Stimulated activated naive CD8-positive, alpha-beta T cell treated with anti-CD3 and anti-CD28 coated beads, Interleukin-15, Interleukin-2, amounts not matched to agents 100 U/mL and 50 U/mL, for 24 hours (primary cell): ENCODE measurements at regions not wholly inside any gene's neighbourhood (a gene's known extent, or its start where the extent isn't known, plus 50 kb on each side); places are given as distances from the start of the nearest gene placed in this dataset.
"Not testable (repeated sequence)": the region's sequence is repeated elsewhere in the genome, so short reads cannot be mapped to it uniquely, and the experiment has no call there.

ENCODE experiments used
- ATAC-seq: fragments of 150-1000 bp; cut with Tn5 transposase; one replicate; pipeline ENCODE4 v1.10.0; 2021
- DNase-seq: peaks from one replicate; pipeline ENCODE4 v3.0.0; 2021

DNA sequence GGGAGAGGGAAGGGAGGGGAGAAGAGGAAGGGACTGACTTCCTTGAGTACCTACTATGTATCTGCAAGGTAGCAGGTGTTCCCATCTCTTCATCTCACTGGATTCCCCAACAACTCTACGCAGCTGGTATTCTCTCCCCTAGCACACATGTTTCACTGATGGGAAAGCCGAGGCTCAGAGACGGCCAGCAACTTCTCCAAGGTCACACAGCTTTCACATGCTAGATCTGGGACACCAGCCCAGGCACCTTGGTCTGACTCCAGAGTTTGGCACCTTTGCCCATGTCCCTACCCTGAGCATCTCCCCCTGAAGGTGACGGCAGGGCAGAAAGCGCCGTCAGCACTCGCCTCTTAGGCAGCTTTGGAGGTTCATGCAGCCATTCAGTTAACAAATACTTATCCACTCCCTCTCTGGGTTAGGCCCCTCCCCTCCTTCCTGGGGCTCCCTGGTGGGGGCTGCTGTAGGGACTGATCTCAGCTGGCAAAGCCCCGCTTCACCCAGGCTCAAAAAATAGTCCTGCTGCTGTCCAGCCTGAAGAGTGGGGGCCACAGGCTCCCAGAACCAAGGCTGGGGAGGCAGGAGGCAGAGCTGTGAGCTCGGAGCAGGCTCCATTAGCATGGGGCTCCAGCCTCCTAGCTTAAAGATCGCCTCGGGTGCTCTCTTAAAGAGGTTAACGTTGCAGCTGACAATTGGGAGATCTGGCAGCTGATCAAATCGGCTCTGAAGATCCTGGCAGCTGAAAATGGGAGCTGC, 79.4 kb downstream of the IGLL1 start:
- ATAC-seq (no peak), DNase-seq (no peak)

DNA sequence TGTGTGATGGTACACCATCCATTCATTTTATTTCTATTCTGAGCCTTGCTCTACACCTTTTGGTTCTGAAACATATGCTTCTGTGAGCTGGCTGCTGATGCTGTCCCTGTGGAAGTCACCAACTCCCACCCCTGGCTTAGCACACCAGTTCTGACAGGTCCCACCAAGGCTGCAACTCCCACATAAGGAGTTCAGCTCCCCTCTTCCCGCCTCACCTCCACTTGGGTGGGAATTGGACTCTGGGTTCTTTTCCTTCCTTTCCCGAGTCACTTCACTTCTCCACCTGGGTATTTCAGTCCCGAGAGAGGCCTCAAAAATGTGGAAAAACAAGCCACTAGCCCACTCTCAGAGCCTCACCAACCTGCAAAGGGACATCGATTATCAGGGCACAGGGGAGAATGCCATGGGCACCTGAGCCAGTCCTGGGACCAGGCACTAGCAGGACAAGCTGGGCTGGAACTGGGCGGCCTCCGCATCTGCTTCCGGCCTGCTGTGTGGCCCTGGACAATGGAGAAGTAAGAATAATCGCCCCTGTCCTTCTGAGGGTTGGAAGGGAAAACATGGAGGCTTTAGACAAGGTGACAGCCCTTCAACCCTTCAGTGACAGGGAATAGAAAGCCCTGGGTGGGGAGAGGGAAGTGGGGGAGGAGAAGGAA, 80.1 kb downstream of the IGLL1 start:
- ATAC-seq (no peak), DNase-seq (no peak)

DNA sequence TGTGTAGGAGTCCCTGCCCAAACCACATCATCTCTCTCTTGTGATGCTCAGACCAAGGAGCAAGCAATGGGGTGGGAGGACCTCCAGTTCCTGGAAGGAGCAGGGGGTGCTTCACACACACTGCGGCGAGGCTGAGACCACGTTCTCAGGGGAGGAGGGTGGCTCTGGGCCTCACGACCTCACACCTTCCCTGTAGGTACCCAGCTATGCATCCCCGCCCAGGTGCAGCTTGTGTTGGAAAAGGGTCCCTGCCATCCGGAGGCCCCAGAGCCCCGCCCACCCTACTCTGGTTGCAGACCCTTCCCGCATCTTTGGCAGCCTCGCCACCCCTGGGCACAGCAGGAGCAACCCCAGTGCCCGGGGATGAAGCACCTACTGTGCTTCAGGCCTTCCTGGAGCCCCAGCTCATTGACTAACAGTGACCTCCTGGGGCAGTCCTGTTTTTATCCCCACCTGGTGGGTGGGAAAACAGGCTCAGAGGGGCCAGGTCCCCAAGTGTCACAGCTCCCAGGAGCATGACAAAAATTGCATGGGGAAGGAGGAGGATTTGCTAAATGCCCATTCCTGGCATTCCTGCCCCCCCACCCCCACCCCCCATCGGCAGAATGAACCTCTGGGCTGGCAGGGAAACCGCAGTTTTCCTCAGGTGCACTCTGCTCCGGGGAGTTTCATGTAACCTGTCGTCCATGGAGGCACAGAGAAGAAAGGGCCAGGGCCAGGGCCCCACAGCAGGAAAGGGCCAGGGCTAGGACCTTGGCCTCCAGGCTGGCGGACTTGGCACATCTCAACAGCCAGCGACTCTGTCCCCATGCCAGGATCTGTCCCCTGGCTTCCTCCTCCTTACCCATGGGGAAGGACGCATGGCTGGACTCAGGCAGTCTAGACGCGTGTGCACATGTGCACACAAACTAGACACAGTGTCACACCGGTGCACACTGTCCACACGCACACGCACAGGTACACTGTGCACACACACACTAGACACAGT, 81.0 kb downstream of the IGLL1 start:
- ATAC-seq (no peak), DNase-seq (no peak)

DNA sequence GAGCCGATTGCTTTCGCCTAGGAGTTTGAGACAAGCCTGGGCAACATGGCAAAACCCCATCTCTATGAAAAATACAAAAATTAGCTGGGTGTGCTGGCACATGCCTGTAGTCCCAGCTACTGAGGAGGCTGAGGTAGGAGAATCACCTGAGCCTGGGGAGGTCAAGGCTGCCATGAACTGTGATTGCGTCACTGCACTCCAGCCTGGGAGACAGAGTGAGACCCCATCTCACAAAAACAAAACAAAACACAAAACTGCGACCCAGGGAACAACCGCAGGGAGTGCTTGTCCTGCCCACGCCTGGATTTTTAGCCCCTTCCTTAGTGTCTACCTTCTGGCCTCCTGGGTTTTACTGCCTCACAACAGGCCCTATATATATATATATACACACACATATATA, 82.2 kb downstream of the IGLL1 start:
- not testable (repeated sequence) for ATAC-seq, DNase-seq

DNA sequence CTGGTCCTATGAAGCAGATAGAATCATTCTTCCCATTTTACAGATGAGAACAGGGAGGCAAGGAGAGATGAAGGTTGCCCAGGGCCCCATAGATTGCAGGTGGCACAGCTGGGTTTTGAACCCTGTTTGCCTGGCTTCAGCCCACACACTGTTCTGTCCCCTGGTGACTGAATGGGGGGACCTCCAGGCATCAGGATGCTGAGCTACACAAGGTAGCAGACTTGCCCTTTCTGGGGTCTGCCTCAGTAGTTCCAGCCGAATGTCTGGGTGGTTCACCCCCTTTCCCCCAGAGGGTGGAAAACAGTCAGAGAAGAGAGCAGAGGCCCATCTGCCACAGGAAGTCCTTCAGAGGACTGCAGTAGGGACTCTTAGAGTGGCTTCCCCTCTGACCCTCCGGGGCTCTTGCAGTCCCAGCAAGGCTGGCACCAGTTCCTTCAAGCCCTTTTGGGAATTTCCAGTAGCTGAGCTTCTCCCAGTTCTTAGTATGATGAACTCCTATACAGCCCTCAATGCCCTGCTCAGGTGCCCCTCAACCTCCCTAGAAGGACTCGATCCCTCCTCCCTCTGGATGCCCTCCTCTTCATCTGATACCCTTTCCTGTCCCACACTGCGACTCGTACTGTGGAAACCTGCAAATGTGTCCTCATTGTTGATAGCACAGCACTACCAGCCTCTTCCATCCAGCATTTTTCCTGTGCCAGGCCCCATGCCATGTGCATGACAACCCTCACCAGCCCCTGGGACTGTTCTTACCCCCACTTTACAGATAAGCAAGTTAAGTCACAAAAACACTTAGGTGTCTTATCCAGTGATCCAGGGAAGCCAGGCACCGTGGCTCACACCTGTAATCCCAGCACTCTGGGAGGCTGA, 82.8 kb downstream of the IGLL1 start:
- DNase-seq (no peak), ATAC-seq (no peak)

DNA sequence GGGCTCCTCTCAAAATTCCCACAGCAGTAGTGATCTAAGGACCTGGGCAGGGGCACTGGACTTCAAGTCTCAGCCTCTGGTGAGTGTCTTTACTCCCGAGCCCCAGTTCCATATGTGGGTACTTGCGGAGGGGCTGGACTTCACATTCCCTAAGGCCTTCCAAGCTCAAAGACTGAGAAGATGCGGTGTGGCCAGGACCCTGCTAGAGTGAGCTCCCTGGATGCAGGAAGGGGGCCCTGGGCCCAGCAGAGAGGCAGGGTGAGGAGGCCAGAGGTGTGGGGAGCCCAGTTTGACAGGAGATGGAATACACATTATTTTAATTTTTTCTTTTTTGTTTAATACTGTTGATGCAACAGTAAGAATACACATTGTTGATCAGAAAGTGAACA, 83.7 kb downstream of the IGLL1 start:
- DNase-seq (no peak), ATAC-seq (no peak)

DNA sequence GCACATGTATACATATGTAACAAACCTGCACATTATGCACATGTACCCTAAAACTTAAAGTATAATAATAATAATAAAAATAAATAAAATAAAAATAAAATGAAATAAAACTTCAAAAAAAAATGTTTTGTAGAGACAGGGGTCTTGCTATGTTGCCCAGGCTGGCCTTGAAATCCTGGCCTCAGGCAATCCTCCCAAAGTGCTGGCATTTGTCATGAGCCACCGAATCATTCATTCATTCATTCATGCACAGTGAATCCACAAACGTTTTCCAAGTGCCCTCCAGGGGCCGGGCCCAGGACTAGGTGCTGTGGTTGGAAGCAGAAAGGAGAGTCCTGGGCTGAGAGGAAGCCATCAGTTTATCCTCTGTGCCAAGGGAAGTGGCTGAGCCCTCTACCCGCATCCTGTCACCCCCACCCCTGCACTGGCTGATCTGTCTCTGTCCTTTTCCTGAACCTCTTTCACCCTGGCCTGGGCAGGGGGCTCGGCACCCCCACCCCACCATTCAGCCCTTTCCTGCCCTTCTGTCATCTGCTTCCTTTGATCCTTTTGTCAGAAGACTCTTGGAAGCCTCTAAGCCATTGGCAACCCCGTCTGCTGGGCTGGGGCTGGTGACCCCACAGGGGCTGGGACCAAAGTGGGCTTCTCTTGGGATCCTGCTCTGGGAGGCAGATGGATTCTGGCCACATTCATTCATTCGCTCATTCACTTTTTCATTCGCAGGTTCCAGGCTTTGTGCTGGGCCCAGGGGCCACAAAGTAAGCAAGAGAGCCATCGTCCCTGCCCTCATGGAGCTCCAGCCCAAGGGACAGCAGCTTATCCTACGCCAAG, 84.3 kb downstream of the IGLL1 start:
- DNase-seq (no peak), ATAC-seq (no peak)

DNA sequence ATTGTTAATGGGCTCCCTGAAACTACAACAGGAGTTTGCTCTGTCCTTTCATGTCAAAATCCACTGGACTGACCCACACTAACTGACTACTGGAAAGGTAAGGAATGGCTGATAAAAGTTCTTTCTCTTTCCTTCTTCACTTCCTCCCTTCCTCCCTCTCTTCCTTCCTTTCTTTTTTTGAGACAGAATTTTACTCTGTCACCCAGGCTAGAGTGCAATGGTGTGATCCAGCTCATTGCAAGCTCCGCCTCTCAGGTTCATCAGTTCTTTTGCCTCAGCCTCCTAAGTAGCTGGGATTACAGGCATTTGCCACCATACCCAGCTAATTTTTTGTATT, 85.2 kb downstream of the IGLL1 start:
- ATAC-seq (no peak), DNase-seq (no peak)

DNA sequence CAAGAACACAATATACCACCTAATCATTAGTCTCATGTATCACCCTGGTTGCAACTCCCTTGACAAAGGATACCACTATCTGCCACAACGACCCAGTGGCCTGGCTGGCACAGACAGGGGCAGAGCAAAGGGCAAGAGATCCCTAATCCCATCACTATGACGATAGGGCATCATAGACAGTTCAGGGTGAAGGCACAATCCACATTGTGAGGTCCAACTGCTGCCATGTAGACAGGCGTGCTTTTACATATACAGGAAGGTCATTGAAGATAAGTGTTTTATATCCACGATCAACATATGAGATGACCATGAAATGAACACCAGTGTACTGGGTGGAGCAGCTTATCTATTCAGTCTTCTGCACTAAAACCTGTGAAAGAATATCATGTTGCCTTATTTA, 94.6 kb downstream of the IGLL1 start:
- ATAC-seq (peak; percentile 73), DNase-seq (no peak)

DNA sequence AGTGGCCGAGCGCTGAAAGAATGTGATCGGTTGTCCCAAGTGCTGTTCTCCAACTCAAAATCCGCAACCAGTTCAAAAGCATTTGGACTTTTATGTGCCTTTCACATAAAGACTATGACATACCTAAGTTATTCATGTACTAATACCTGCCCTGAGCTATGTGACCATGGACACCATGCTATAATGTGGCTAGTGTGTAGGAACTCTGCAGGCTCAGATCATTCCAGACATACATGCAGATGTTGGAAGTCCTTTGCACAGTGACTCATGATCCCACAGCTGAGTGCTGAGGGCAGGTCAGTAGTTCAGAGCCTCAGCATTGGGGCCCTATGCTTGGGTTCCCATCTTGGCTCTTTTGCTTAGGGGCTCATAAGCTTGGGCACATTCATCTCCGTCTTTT, 95.4 kb downstream of the IGLL1 start:
- no peak for ATAC-seq
- DNase-seq, result no peak

DNA sequence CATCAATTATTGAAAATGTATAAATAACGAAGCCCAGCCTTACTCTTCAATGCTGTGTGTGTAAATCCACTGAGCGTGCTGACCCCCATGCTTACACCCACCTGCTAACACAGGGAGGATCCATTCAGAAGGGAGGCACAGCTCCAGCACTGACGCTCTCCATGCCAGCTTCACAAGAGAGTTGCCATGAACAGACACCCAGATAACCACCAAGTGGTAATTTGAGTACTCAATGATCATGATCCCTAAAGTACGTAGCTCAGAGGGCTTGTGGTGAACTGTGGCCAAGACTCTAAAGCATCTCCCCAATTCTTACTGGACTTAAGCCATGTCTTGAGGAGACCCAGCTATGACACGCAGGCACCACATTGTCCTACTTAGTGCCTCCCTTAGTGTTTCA, 98.7 kb downstream of the IGLL1 start:
- DNase-seq, result no peak
- ATAC-seq, result no peak

DNA sequence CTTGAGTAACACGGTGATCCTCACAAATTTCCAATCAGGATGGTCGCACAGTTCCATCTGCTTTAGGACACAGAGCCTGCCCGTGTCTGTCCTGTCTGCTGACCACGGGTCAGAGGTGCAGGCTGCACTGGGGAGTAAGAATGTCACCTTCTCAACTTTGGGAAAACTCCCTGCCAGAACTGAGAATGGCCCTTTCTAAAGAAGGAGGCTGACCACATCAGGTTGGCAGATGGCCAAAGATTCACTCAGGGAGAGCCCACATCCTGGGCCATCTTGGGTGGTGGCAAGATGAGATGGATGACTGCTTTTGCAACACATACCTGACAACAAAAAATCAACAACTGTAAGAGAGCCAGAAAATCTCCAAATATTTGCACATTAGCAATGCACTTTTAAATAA, 101.9 kb downstream of the IGLL1 start:
- DNase-seq (no peak), ATAC-seq (no peak)

DNA sequence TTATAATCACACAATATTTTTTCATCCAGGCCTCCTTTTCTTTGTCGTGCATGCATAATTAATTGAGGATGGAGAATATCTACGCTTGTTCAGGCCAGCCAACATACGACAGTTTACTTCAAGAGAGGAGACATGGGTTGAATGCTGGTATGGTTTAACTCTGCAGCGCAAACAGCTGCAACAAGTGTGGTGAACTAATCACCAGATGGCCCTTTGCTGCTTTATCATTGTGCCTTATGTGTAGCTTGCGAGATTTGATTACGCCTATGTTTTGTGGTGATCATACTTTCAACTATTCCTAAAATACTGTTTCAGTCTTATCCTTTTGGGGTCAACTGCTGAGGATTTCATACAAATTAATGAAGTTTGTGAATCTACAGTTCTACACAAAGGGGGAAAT, 105.6 kb downstream of the IGLL1 start:
- DNase-seq, ATAC-seq: not testable (repeated sequence)

DNA sequence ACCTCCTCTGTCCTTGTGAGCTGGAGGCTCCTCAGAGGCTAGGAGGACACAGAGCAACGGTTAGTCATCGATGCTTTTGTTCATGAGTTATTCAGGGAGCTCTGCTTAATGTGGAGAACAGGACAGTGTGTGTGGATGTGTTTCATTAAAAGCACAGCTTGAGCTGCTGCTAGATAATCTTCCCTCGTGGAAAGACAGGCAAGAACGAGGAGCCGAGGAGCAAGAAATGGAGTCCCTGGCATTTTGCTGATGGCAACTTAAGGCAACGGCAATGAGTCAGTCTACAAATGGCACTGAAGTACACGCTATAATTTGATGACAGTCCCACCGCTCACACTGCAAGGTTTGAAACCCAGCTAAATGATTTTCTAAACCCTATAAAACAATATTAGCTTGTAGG, 106.2 kb downstream of the IGLL1 start:
- DNase-seq (no peak), ATAC-seq (no peak)

DNA sequence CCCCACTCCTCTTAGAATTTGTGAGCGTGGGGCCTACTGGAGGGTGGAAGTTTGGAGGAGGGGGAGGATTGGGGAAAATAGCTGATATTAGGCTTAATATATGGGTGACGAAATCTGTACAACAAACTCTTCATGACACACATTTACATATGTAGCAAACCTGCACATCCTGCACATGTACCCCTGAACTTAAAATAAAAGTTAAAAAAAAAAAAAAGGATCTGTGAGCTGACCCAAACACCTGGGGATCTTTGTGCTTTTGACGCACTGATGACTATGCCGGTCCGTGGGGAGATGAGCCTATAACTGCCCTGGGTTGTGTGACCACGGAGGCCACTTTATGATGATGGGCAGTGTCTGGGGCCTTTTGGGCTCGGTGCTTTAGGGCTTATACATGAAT, 107.7 kb downstream of the IGLL1 start:
- ATAC-seq, DNase-seq: not testable (repeated sequence)

DNA sequence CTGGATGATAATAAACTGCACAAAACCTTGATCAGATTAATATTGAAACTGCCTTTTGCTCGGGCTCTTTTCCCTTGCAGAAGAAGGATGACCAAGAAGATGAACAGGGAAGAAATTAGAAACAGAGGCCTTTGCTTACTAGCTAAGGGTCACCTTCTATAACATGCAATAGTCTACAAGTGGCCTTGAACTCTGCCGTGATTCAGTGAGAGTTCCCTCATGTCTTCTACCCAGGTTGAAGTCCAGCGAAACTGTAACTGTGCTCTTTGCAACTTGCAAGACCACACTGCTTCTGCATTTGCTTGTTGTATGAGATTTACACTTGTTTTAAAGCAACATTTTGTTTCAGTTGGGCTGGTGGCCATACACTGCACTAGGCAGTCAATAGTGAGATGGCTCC, 108.4 kb downstream of the IGLL1 start:
- no peak for DNase-seq
- ATAC-seq, result no peak

DNA sequence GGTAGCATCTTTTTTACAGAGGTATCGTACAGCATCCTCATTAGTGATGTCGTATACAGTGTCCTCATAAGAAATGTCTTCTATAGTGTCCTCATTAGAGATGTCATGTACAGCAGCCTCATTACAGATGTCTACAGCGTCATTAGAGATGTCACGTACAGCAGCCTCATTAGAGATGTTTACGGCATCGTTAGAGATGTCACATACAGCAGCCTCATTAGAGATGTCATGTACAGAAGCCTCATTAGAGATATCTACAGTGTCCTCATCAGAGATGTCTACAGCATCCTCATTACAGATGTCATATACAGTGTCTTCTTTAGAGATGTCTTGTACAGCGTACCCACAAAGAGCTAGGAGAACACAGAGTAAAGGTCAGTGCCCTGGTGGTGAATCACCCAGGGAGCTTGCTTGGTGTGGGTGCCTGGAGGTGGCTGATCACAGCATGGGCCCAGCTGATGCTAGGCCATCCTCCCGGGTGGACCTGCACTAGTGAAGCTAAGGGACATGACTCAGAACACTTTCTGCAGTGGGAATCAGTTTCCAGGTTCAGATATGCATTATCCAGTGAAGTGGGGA, 109.2 kb downstream of the IGLL1 start:
- DNase-seq (no peak), ATAC-seq (no peak)

DNA sequence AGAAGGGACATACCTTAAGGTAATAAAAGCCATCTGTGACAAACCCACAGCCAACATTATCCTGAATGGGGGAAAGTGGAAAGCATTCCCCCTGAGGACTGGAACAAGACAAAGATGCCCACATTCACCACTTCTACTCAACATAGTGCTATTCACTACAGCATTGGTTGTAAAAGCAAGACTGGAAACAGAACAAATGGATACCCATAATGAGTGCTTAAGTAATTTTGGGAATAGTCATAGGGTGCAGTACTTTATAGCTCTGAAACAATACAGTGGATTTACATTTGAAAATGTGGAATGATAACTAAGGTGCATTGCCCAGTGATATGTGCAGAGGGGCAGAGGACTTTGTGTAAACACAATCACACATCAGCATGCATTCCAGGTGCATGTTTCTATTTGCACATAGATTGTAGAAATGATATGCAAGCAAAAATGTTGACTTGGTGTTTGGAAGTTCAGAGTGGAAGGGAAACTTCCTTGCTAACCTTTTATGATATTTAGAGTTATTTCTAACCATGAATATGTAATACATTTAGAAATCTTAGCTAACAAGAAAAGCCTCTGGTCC, 112.3 kb downstream of the IGLL1 start:
- no peak for DNase-seq

DNA sequence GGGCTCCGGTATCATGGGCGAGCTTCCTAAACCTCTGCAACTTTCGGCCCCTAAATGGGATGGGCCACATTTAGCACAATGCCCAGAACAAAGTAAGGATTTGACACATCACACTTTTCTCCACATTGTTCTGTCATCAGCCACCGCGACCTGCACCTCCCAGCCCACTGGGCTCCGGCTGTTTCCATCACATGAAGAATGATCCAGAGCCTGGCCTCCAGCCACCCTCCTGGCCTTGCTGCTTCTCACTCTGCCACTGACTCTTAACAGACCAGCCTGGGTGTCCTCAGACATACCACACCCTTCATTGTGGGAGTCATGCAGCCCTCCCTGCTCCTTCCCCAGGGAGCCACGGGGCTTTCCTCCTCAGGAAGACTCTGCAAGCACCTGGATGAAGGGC, 113.7 kb downstream of the IGLL1 start:
- no peak for ATAC-seq

More for the DNA sequence above, 112.3 kb downstream of the IGLL1 start:
- ATAC-seq, result no peak

DNA sequence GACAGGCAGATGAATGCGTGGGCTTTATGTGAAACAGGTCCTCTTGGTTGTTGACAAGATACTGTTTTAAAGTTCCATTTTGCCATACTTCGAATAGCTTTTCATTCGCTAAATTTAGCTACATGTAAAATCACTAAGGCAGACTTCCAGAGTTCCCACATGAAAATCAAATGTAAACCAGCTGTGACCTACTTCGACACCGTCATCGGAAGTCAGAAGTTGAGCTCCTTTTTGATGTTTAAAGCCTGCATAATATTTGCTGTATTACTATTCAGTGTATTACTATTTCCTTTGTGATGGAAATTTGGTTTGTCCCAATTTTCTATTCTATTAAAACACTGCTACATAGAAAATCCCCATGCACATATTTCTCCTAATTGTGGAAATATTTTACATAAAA, 115.3 kb downstream of the IGLL1 start:
- DNase-seq, ATAC-seq: not testable (repeated sequence)

More for the DNA sequence above, 113.7 kb downstream of the IGLL1 start:
- DNase-seq, result no peak
